Transverse colon (tissue), 4 donors: ENCODE measurements at regions not wholly inside any gene's neighbourhood (a gene's known extent, or its start where the extent isn't known, plus 50 kb on each side); places are given as distances from the start of the nearest gene placed in this dataset.

Source experiments
- EP300 ChIP-seq: sonication (generic); formaldehyde crosslinking; IDR thresholded peaks from one replicate; pipeline ENCODE4 v1.6.1; 2017; ENCODE audit warnings: antibody characterized with exemption, low read depth
- POLR2A ChIP-seq: fragments of 450-650 bp; IDR thresholded peaks from one replicate; pipeline ENCODE4 v1.6.1; 2016; ENCODE audit warnings: antibody characterized with exemption, mild to moderate bottlenecking, moderate library complexity
- POLR2AphosphoS5 ChIP-seq, 3 donors: sonication (generic); formaldehyde crosslinking; IDR thresholded peaks; one replicate each; pipeline ENCODE4 v1.6.1; 2016; ENCODE audit warnings: antibody characterized with exemption in 3 of 3
- TF ChIP-seq, protein P1 (sequence below), 5 experiments: fragments of 200-600 bp in 3 of 5; fragments of 450-650 bp in 2 of 5; sonication (generic) in 3 of 5; IDR thresholded peaks; 1 replicate in 2 of 5; 2 replicates in 3 of 5; pipeline ENCODE4 v1.5.1; 2016 to 2017; ENCODE audit warnings: antibody characterized with exemption in 5 of 5, inconsistent platforms in 3 of 5, mild to moderate bottlenecking in 2 of 5, moderate library complexity in 1 of 5

DNA sequence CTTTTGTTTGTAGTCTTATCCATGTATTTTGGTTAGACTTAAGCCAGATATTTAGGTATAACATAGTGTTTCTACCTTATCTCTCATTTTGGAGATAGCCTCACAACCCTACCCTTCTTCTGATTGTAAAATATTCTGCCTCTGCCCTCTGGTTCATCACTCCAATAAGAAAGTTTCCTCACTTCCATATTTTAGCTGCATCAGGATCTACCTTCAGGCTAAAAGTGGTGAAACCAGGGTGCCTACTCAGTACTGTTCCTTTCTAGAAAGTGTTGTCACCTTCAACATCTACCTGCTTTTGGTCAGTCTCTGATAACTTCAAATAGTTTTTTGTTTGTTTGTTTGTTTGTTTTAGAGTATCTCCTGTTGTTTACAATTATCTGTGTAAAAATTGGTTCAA lies 294.6 kb downstream of the ANXA1 start:
- no peak for TF ChIP-seq POLR2AphosphoS5 (IDR thresholded peaks at IDR 0.05)
- TF ChIP-seq, protein P1, sequence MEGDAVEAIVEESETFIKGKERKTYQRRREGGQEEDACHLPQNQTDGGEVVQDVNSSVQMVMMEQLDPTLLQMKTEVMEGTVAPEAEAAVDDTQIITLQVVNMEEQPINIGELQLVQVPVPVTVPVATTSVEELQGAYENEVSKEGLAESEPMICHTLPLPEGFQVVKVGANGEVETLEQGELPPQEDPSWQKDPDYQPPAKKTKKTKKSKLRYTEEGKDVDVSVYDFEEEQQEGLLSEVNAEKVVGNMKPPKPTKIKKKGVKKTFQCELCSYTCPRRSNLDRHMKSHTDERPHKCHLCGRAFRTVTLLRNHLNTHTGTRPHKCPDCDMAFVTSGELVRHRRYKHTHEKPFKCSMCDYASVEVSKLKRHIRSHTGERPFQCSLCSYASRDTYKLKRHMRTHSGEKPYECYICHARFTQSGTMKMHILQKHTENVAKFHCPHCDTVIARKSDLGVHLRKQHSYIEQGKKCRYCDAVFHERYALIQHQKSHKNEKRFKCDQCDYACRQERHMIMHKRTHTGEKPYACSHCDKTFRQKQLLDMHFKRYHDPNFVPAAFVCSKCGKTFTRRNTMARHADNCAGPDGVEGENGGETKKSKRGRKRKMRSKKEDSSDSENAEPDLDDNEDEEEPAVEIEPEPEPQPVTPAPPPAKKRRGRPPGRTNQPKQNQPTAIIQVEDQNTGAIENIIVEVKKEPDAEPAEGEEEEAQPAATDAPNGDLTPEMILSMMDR (IDR thresholded peaks at IDR 0.05), result no peak
- no peak for TF ChIP-seq EP300
- no peak for TF ChIP-seq POLR2A
